ENCODE measurements at regions not wholly inside any gene's neighbourhood (a gene's known extent, or its start where the extent isn't known, plus 50 kb on each side); places are given as distances from the start of the nearest gene placed in this dataset.

GRCh38 chr6:166785131-166785530 lies 158.1 kb upstream of the RPS6KA2 start:
- Mint-ChIP-seq H3K9me3 (peaks cover 0 to 5% (median 2%) of the 10 kb centered on the region in 7 donors), H3K27ac (no peak overlapping the region), H3K4me3 (no peak overlapping the region), H3K4me1 (no peaks in the 10 kb centered on the region), H3K36me3 (no peaks in the 10 kb centered on the region), H3K27me3 (ENCODE audit: low read depth in 3 of 3) (peaks cover 2 to 3% (median 3%) of the 10 kb centered on the region in 3 donors)
- DNase-seq: no peak
- no peaks in the 10 kb centered on the region for H3K27me3 ChIP-seq (ENCODE audit: control insufficient read depth in 2 of 2, insufficient read depth in 2 of 2, low read length in 2 of 2)
- no peaks in the 10 kb centered on the region for H3K9me3 ChIP-seq (replicated peaks in 1 of 2; ENCODE audit: control insufficient read depth in 1 of 2, insufficient read depth in 1 of 2, low read length in 2 of 2)
- H3K36me3 ChIP-seq (replicated peaks in 1 of 2; ENCODE audit: control insufficient read depth in 1 of 2, insufficient read depth in 2 of 2, low read length in 2 of 2): no peaks in the 10 kb centered on the region
- intact Hi-C loops (cut with micrococcal nuclease): loop anchor here (5.0 kb wide), 1 partner anchor 202 kb away; no protein-coding TSS in a partner anchor
- H4K20me1 ChIP-seq (ENCODE audit: insufficient read depth, low read length): no peaks in the 10 kb centered on the region
- no peaks in the 10 kb centered on the region for H3K4me1 ChIP-seq (ENCODE audit: control insufficient read depth in 1 of 2, insufficient read depth in 2 of 2, low read length in 2 of 2)
- no peak for TF ChIP-seq CTCF (IDR thresholded peaks at IDR 0.05)
- no peak overlapping the region for H3K27ac ChIP-seq (ENCODE audit: low read depth in 1 of 2, low read length in 2 of 2)
- no peak overlapping the region for H3K9ac ChIP-seq (ENCODE audit: insufficient read depth, low read length, poor library complexity, severe bottlenecking)
- 88% methylated on average over 2 of the region's 6 CpGs for WGBS (ENCODE audit: insufficient coverage)
- no peak overlapping the region for H3K4me3 ChIP-seq (replicated peaks in 1 of 3; ENCODE audit: low read depth in 2 of 3, low read length in 3 of 3)
- H3K79me2 ChIP-seq (ENCODE audit: insufficient read depth, low read length): no peaks in the 10 kb centered on the region
- no peak overlapping the region for H3K4me2 ChIP-seq (replicated peaks; ENCODE audit: extremely low read depth, low read length, poor library complexity, severe bottlenecking)
- H2AFZ ChIP-seq (ENCODE audit: insufficient read depth, low read depth, low read length, poor library complexity, severe bottlenecking): no peak overlapping the region

- H3K4me2 ChIP-seq (replicated peaks; ENCODE audit: extremely low read depth, low read length, poor library complexity, severe bottlenecking): no peak overlapping the region
- no peak overlapping the region for H2AFZ ChIP-seq (ENCODE audit: insufficient read depth, low read depth, low read length, poor library complexity, severe bottlenecking)
- H3K9ac ChIP-seq (ENCODE audit: insufficient read depth, low read length, poor library complexity, severe bottlenecking): no peak overlapping the region
- no peaks in the 10 kb centered on the region for H3K36me3 Mint-ChIP-seq
- intact Hi-C loops (cut with micrococcal nuclease): loop anchor here (5.0 kb wide), 1 partner anchor 203 kb away; no protein-coding TSS in a partner anchor
- no peaks in the 10 kb centered on the region for H3K79me2 ChIP-seq (ENCODE audit: insufficient read depth, low read length)
- H3K9me3 Mint-ChIP-seq: peaks cover 0 to 5% (median 2%) of the 10 kb centered on the region in 7 donors
- H3K9me3 ChIP-seq (replicated peaks in 1 of 2; ENCODE audit: control insufficient read depth in 1 of 2, insufficient read depth in 1 of 2, low read length in 2 of 2): no peaks in the 10 kb centered on the region
- H3K36me3 ChIP-seq (replicated peaks in 1 of 2; ENCODE audit: control insufficient read depth in 1 of 2, insufficient read depth in 2 of 2, low read length in 2 of 2): no peaks in the 10 kb centered on the region
- WGBS (ENCODE audit: insufficient coverage): 81% methylated on average over 3 of the region's 7 CpGs
- H3K27me3 Mint-ChIP-seq (ENCODE audit: low read depth in 3 of 3): peaks cover 0 to 3% (median 1%) of the 10 kb centered on the region in 3 donors
- no peak overlapping the region for H3K4me3 Mint-ChIP-seq
- H3K27me3 ChIP-seq (ENCODE audit: control insufficient read depth in 2 of 2, insufficient read depth in 2 of 2, low read length in 2 of 2): no peaks in the 10 kb centered on the region
- H4K20me1 ChIP-seq (ENCODE audit: insufficient read depth, low read length): no peaks in the 10 kb centered on the region
- DNase-seq: no peak
- no peaks in the 10 kb centered on the region for H3K4me1 ChIP-seq (ENCODE audit: control insufficient read depth in 1 of 2, insufficient read depth in 2 of 2, low read length in 2 of 2)
- no peak for TF ChIP-seq CTCF (IDR thresholded peaks at IDR 0.05)
- H3K4me1 Mint-ChIP-seq: no peaks in the 10 kb centered on the region
- no peak overlapping the region for H3K27ac ChIP-seq (ENCODE audit: low read depth in 1 of 2, low read length in 2 of 2)
- H3K4me3 ChIP-seq (replicated peaks in 1 of 3; ENCODE audit: low read depth in 2 of 3, low read length in 3 of 3): no peak overlapping the region
- H3K27ac Mint-ChIP-seq: no peak overlapping the region
Observed at GRCh38 chr6:166784691-166785090, 157.6 kb upstream of the RPS6KA2 start.
